ENCODE measurements at regions not wholly inside any gene's neighbourhood (a gene's known extent, or its start where the extent isn't known, plus 50 kb on each side); places are given as distances from the start of the nearest gene placed in this dataset.

- intact Hi-C loops (cut with DNase I) = no loop called here
- no peak for DNase-seq (ENCODE audit: low spot score)
Observed at GRCh38 chr18:73614812-73615211, 532.8 kb downstream of the FBXO15 start.

- intact Hi-C loops (cut with DNase I) = no loop called here
- no peak for DNase-seq (ENCODE audit: low spot score)
Observed at GRCh38 chr18:73613706-73614340, 533.8 kb downstream of the FBXO15 start.

DNA sequence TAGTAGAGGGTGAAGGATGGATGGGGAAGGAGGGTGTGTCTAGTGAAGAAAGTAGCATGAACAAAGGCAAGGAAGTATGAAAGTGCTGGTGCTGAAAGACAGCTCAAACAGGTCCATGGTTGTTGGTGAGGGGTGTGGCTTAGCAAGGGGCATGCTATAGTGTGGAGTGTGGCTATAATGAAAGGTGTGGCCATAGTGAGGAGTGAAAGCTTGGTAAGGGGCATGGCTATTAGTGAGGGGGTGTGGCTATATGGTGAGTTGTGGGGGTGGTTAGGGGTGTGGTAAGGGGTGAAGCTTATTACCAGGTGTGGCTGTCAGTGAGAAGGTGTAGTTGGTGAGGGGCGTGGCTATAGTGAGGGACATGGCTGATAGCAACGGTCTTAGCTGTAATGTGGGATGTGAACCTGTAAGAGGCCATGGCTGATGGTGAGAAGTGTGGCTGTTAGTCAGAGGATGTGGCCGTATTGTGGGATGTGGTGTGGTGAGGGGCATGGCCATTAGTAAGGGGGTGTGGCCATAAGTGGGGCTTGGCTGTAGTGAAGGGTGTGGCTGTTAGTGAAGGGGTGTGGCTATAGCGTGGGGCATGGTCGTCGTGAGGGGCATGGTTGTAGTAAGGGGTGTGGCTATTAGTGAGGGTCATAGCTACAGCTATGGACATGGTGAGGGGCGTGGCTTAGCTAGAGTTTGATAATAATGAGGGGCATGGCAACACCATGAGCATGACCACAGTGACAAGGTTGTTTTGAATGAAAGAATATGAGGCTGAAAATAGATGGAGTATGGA is 549.6 kb downstream of the FBXO15 start:
- intact Hi-C loops (cut with DNase I) = no loop called here
- no peak for DNase-seq (ENCODE audit: low spot score)

DNA sequence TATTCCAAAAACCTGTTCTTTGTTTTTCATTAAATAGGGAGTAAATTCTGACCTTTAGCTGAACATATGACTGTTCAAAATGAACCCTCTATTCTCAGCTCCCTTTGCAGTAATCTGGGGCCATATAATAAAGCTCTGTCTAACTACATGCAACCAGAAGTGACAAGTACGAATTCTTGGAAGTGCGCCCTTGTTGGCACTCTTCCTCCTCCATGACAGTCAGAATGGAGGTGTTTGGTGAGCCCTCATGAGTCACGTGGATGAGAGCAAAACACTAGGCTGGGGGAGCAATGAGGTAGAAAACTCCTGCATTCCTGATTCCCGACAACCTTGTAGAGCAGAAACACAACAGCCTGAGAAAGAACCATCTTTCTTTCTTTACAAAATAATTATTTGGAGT is 552.9 kb downstream of the FBXO15 start:
- intact Hi-C loops (cut with DNase I) = no loop called here
- peak; percentile 76 for DNase-seq (ENCODE audit: low spot score)

GRCh38 chr18:73593207-73593606 is 554.4 kb downstream of the FBXO15 start:
- intact Hi-C loops (cut with DNase I) = no loop called here
- DNase-seq (ENCODE audit: low spot score) = no peak

GRCh38 chr18:73590950-73591349 is 556.7 kb downstream of the FBXO15 start:
- intact Hi-C loops (cut with DNase I) = no loop called here
- no peak for DNase-seq (ENCODE audit: low spot score)

DNA sequence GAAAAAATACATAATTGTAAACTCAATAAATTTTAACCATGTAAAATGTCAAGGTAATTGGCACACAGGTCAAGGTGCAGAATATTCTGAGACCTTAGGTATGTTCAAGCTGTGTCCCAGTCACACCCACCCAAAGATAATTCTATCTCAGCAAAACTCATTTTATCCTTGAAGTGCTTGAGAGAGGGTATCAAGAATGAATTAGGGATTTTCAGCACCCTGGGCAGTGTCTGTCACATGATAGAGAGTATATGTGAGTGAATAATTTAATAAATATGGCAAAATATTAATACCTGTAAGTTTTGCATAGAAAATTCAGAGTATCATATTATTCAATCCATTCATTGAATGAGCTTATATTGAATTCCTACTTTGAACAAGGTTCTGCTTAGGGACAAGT is 567.9 kb downstream of the FBXO15 start:
- no peak for DNase-seq (ENCODE audit: low spot score)
- intact Hi-C loops (cut with DNase I) = no loop called here

GRCh38 chr18:73577365-73577764 is 570.3 kb downstream of the FBXO15 start:
- intact Hi-C loops (cut with DNase I) = no loop called here
- no peak for DNase-seq (ENCODE audit: low spot score)

DNA sequence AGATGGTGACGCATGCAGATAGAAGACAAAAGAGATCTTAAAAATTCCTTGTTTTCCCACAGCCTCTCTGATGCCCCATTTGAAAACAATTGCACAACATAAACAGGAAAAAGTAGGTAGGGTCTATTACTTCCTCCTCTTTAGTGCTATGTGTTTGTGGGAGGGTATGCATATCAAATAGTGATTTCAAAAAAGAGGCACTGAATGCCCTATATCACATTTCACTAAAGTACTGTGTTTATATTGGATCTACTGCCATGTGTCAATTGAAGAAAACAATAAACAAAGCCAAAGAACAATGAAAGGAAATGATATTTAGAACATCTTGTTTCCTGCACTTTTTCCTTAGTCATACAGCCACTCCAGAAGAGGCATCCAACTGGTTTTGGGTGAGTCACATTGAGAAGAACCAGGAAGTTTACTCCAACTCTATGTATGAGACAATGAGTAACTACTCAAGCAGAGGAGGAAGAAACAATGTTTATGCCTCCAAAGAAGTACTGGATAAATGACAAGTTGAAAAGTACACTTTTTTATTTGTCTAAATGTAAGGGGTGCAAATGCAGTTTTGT is 583.6 kb downstream of the FBXO15 start:
- no peak for DNase-seq (ENCODE audit: low spot score)
- intact Hi-C loops (cut with DNase I) = loop anchor here (5.0 kb wide), 1 partner anchor 107 kb away; no protein-coding TSS in a partner anchor

DNA sequence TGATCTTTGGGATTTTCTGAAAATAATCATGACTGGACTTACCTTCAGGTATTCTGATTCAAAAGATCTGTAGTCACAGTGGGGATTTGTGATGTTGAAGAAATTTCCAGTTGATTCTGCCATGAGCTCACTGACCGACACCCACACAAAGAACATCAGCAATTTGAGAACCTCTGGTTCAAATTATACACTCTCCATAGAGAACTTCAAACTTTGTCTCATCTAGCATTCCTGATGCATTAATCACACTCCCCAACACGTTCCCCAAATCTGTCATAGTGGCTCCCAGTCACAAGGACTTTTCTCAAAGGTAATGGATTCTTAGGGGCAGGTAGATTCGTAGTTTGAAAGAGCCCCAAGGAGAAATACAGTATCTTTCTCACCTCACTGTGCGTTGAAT is 584.3 kb downstream of the FBXO15 start:
- intact Hi-C loops (cut with DNase I) = loop anchor here (5.0 kb wide), 1 partner anchor 106 kb away; no protein-coding TSS in a partner anchor
- no peak for DNase-seq (ENCODE audit: low spot score)

DNA sequence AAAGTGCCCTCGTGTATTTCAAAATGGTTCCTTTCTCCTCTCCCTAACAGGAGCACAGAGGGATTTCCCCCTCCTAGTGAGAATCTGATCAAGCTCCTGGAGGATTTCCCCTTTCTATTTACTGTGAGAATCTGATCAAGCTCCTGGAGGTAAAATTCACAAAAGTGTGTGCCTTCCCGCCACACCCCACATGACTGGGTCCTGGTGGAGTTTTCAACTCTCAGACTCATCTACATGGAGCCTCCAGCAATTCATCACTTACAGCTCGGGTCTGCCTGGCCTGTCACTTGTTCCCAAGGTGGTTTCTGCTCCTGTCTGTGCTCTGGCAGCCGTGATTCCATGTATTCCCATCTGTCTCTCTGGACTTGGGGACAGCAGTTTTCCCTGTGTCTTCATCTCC is 590.7 kb downstream of the FBXO15 start:
- intact Hi-C loops (cut with DNase I) = no loop called here
- DNase-seq (ENCODE audit: low spot score) = no peak

- no peak for DNase-seq (ENCODE audit: low spot score)
- intact Hi-C loops (cut with DNase I) = no loop called here
Observed at GRCh38 chr18:73552171-73552570, 595.5 kb downstream of the FBXO15 start.

- intact Hi-C loops (cut with DNase I) = no loop called here
- DNase-seq (ENCODE audit: low spot score) = no peak
Observed at GRCh38 chr18:73551211-73551610, 596.4 kb downstream of the FBXO15 start.

- intact Hi-C loops (cut with DNase I) = no loop called here
- DNase-seq (ENCODE audit: low spot score) = no peak
Observed at GRCh38 chr18:73549236-73549635, 598.4 kb downstream of the FBXO15 start.

- no peak for DNase-seq (ENCODE audit: low spot score)
- intact Hi-C loops (cut with DNase I) = no loop called here
Observed at GRCh38 chr18:73545472-73545871, 602.2 kb downstream of the FBXO15 start.

- intact Hi-C loops (cut with DNase I) = no loop called here
- DNase-seq (ENCODE audit: low spot score) = no peak
Observed at GRCh38 chr18:73544617-73545016, 603.0 kb downstream of the FBXO15 start.

GRCh38 chr18:73544032-73544431 is 603.6 kb downstream of the FBXO15 start:
- intact Hi-C loops (cut with DNase I) = no loop called here
- no peak for DNase-seq (ENCODE audit: low spot score)

DNA sequence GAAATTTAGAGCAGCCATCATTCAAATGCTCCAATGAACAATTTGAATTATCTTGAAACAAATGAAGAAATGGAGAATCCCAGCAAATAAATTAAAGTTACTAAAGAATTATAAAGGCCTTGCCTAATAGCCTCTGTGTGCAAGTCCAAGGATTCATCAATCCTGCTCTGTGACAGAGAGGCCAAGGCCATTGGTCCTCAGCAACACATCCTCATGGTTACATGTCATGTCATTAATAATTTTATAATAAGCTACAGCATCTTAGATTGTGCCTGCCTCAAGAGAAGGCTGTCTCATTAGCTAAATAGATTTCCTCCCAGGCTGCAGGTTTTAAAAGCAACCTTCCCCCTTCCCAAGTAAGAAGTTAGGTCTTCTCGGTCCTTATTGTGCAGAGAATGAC is 611.6 kb downstream of the FBXO15 start:
- no peak for DNase-seq (ENCODE audit: low spot score)
- intact Hi-C loops (cut with DNase I) = no loop called here

GRCh38 chr18:73535189-73535588 is 612.4 kb downstream of the FBXO15 start:
- intact Hi-C loops (cut with DNase I) = no loop called here
- DNase-seq (ENCODE audit: low spot score) = no peak

DNA sequence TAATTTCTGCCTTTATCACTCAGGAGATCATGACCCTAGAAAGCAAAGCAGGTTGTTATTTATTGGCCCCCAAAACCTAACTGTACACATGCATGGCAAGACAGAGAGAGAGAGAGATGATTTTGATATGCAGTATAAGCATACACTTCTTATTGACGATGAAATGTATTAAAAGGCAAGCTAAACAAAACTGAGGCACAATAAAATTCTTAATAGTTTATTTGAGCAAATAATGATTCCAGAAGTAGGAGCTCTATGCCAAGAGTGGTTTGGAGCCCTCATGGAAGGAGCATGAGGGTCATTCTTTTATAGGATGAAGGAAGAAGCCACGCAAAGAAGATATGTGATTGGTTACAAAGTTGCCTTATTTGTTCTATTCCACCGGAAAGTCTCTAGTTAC is 616.0 kb downstream of the FBXO15 start:
- intact Hi-C loops (cut with DNase I) = no loop called here
- no peak for DNase-seq (ENCODE audit: low spot score)

- intact Hi-C loops (cut with DNase I) = no loop called here
- no peak for DNase-seq (ENCODE audit: low spot score)
Observed at GRCh38 chr18:73528066-73528465, 619.6 kb downstream of the FBXO15 start.
